H1 (cell line): ENCODE measurements at regions not wholly inside any gene's neighbourhood (a gene's known extent, or its start where the extent isn't known, plus 50 kb on each side); places are given as distances from the start of the nearest gene placed in this dataset.

Experiments
- CTCF ChIA-PET: fragments of 300-600 bp; sonication (Branson Sonifier 250); formaldehyde crosslinking; loops from one replicate; lab custom pipeline; 2021; ENCODE audit not compliant: partially characterized antibody; lab: Charles Lee
- POLR2A ChIA-PET: fragments of 300-600 bp; sonication (Branson Sonifier 250); formaldehyde crosslinking; loops from one replicate; lab custom pipeline; 2021; ENCODE audit warnings: inconsistent platforms; ENCODE audit not compliant: partially characterized antibody; lab: Charles Lee
- DNase-seq, 2 experiments: peaks; one replicate each; pipeline versions ENCODE4 v3.0.0 to v3.0.0-alpha.2; 2010 to 2022; ENCODE audit warnings: low spot score in 2 of 2, low read depth in 1 of 2, mixed read lengths in 1 of 2
- FAIRE-seq: peaks from 2 replicates; lab custom pipeline; 2011; peaks lifted over from hg19 to GRCh38; lab: Jason Lieb, UNC
- H2AFZ ChIP-seq: 2 replicates; pipeline ENCODE4 v1.8.1; 2012; ENCODE audit warnings: low read length, inconsistent platforms
- H2AK5ac ChIP-seq: 2 replicates; pipeline ENCODE4 v1.6.1; 2013; ENCODE audit warnings: low read depth, low read length
- H2BK120ac ChIP-seq: replicated peaks from 2 replicates; pipeline ENCODE3; 2013; ENCODE audit warnings: low read depth, low read length, inconsistent platforms
- H2BK12ac ChIP-seq: 2 replicates; pipeline ENCODE4 v1.6.1; 2013; ENCODE audit warnings: low read depth, low read length
- H2BK15ac ChIP-seq: 2 replicates; pipeline ENCODE4 v1.6.1; 2013; ENCODE audit warnings: low read length
- H2BK20ac ChIP-seq: 2 replicates; pipeline ENCODE4 v1.6.1; 2013; ENCODE audit warnings: low read length
- H2BK5ac ChIP-seq: 2 replicates; pipeline ENCODE4 v1.6.1; 2013; ENCODE audit warnings: low read depth, low read length
- H3K14ac ChIP-seq: 2 replicates; pipeline ENCODE4 v1.6.1; 2013; ENCODE audit warnings: inconsistent platforms; ENCODE audit not compliant: insufficient read length
- H3K18ac ChIP-seq: 2 replicates; pipeline ENCODE4 v1.6.1; 2013; ENCODE audit warnings: low read length; ENCODE audit errors: extremely low read depth
- H3K23ac ChIP-seq: 2 replicates; pipeline ENCODE4 v1.6.1; 2013; ENCODE audit warnings: inconsistent platforms; ENCODE audit not compliant: insufficient read length
- H3K23me2 ChIP-seq: 2 replicates; pipeline ENCODE4 v1.6.1; 2013; ENCODE audit warnings: low read depth, low read length
- H3K27ac ChIP-seq: 2 replicates; pipeline ENCODE4 v1.6.1; 2011; ENCODE audit warnings: low read depth, low read length, inconsistent platforms
- H3K27me3 ChIP-seq, 4 experiments: replicated peaks in 1 of 4; 1 replicate in 1 of 4; 2 replicates in 3 of 4; pipeline versions ENCODE4 v1.6.1 to v1.8.1; 2011 to 2013; ENCODE audit warnings: low read length in 3 of 4, mild to moderate bottlenecking in 3 of 4, inconsistent platforms in 2 of 4, mixed read lengths in 2 of 4, moderate library complexity in 1 of 4; ENCODE audit not compliant: control insufficient read depth in 3 of 4, insufficient read depth in 3 of 4; ENCODE audit errors: extremely low read depth in 1 of 4
- H3K36me3 ChIP-seq, 4 experiments: 2 replicates each; pipeline versions ENCODE4 v1.6.1 to v1.8.1; 2011 to 2013; ENCODE audit warnings: mild to moderate bottlenecking in 4 of 4, low read length in 3 of 4, moderate library complexity in 2 of 4, control low read depth in 1 of 4, inconsistent platforms in 1 of 4; ENCODE audit not compliant: insufficient read depth in 4 of 4, control insufficient read depth in 2 of 4
- H3K4ac ChIP-seq: replicated peaks from 2 replicates; pipeline ENCODE3; 2013; ENCODE audit warnings: low read length, low read depth, mixed read lengths, inconsistent platforms; ENCODE audit not compliant: insufficient read length
- H3K4me1 ChIP-seq, 4 experiments: replicated peaks in 1 of 4; 1 replicate in 1 of 4; 2 replicates in 3 of 4; pipeline versions ENCODE4 v1.6.1 to v1.8.1; 2011 to 2013; ENCODE audit warnings: low read length in 3 of 4, inconsistent platforms in 2 of 4, mixed read lengths in 1 of 4; ENCODE audit not compliant: insufficient read depth in 4 of 4, control insufficient read depth in 3 of 4
- H3K4me2 ChIP-seq, 2 experiments: 2 replicates each; pipeline versions ENCODE4 v1.6.1 to v1.8.1; 2011 to 2013; ENCODE audit warnings: low read depth in 2 of 2, low read length in 2 of 2, control low read depth in 1 of 2, inconsistent platforms in 1 of 2, mild to moderate bottlenecking in 1 of 2; ENCODE audit not compliant: insufficient read depth in 1 of 2
- H3K4me3 ChIP-seq, 4 experiments: fragments of 200-600, 300-600 bp in 1 of 4; sonication (generic), shearing (Covaris generic), sonication (Bioruptor Twin) in 1 of 4; 2 replicates each; pipeline versions ENCODE4 v1.5.1 to v1.8.1; 2011 to 2016; ENCODE audit warnings: low read length in 4 of 4, low read depth in 3 of 4, control low read depth in 2 of 4, inconsistent platforms in 2 of 4, mild to moderate bottlenecking in 2 of 4, mixed read lengths in 1 of 4, moderate library complexity in 1 of 4; ENCODE audit not compliant: insufficient read depth in 2 of 4; ENCODE audit errors: extremely low read depth in 1 of 4
- H3K56ac ChIP-seq: replicated peaks from 2 replicates; pipeline ENCODE3; 2013; ENCODE audit warnings: low read depth, mild to moderate bottlenecking, mixed read lengths, low read length, inconsistent platforms; ENCODE audit not compliant: insufficient read length
- H3K79me1 ChIP-seq: 2 replicates; pipeline ENCODE4 v1.6.1; 2013; ENCODE audit warnings: low read depth, low read length, control low read depth
- H3K79me2 ChIP-seq, 2 experiments: 2 replicates each; pipeline versions ENCODE4 v1.6.1 to v1.8.1; 2012 to 2013; ENCODE audit warnings: low read length in 2 of 2, mild to moderate bottlenecking in 2 of 2, inconsistent platforms in 1 of 2; ENCODE audit not compliant: insufficient read depth in 2 of 2, control insufficient read depth in 1 of 2
- H3K9ac ChIP-seq, 4 experiments: replicated peaks in 1 of 4; 1 replicate in 1 of 4; 2 replicates in 3 of 4; pipeline versions ENCODE4 v1.6.1 to v1.8.1; 2011 to 2013; ENCODE audit warnings: low read depth in 3 of 4, low read length in 3 of 4, control low read depth in 2 of 4, mild to moderate bottlenecking in 2 of 4, moderate library complexity in 2 of 4, inconsistent platforms in 1 of 4; ENCODE audit errors: extremely low read depth in 1 of 4
- H3K9me3 ChIP-seq, 2 experiments: 2 replicates each; pipeline versions ENCODE4 v1.6.1 to v1.8.1; 2012 to 2013; ENCODE audit warnings: mild to moderate bottlenecking in 2 of 2, moderate library complexity in 2 of 2, control low read depth in 1 of 2, inconsistent platforms in 1 of 2, low read depth in 1 of 2, low read length in 1 of 2, mixed read lengths in 1 of 2; ENCODE audit not compliant: insufficient read depth in 2 of 2
- H4K20me1 ChIP-seq, 2 experiments: replicated peaks in 1 of 2; 2 replicates each; pipeline versions ENCODE3 to v1.8.1; 2011 to 2013; ENCODE audit warnings: inconsistent platforms in 2 of 2, low read length in 2 of 2, mild to moderate bottlenecking in 1 of 2; ENCODE audit not compliant: insufficient read depth in 2 of 2, control insufficient read depth in 1 of 2
- H4K5ac ChIP-seq: 2 replicates; pipeline ENCODE4 v1.6.1; 2013; ENCODE audit warnings: low read length, low read depth, mixed read lengths, inconsistent platforms; ENCODE audit not compliant: insufficient read length
- H4K8ac ChIP-seq: 2 replicates; pipeline ENCODE4 v1.8.0; 2013; ENCODE audit warnings: mild to moderate bottlenecking, moderate library complexity, low read length, inconsistent platforms; ENCODE audit not compliant: insufficient read depth; ENCODE audit errors: extremely low read depth
- H4K91ac ChIP-seq: replicated peaks from 2 replicates; pipeline ENCODE3; 2013; ENCODE audit warnings: low read length, mixed read lengths, inconsistent platforms; ENCODE audit not compliant: insufficient read length
- KDM4A ChIP-seq: IDR thresholded peaks from one replicate; pipeline ENCODE4 v1.7.1; 2012; ENCODE audit warnings: low read depth, mild to moderate bottlenecking, moderate library complexity, low read length, inconsistent platforms; ENCODE audit not compliant: severe bottlenecking
- WGBS, 2 experiments: shearing (Covaris generic) in 1 of 2; methylation state at CpG; one replicate each; pipeline versions ENCODE4 v1.1.6 to v1.1.7; 2013 to 2015; ENCODE audit warnings: low lambda C conversion rate in 2 of 2, mixed read lengths in 2 of 2, inconsistent platforms in 1 of 2, low coverage in 1 of 2, missing lambda C conversion rate in 1 of 2; ENCODE audit not compliant: insufficient replicate concordance in 2 of 2, insufficient coverage in 1 of 2, insufficient read length in 1 of 2; ENCODE audit errors: extremely low coverage in 1 of 2, missing lambda C conversion rate in 1 of 2; 5-methylcytosine and 5-hydroxymethylcytosine counted together

DNA sequence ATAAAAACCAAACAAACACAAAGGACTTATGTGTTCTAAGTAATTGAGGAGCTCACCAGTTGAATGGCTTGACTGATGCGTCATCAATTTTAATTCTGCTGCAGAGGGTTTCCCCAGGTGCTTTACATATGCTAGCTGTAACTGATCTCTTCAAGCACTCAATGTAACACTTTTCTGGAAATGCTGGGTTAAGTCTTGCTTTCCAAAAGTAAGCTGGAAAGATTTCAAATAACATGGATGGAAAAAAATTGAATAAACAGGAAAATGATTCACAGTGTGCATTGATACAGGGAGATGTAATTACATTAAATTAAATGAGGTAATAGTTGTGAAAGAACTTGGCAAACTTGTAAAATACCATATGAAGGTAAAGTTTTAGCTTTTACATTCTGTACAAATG is 186.7 kb upstream of the WDFY3 start:
- Histone ChIP-seq H2BK5ac (no peak overlapping the region), H3K9ac (no peak overlapping the region), H3K27ac (no peak overlapping the region), H3K79me2 (no peaks in the 10 kb centered on the region), H3K14ac (no peak overlapping the region), H4K91ac (no peak overlapping the region), H2BK12ac (no peak overlapping the region), H3K23ac (no peak overlapping the region), H2AFZ (no peak overlapping the region), H3K27me3 (no peaks in the 10 kb centered on the region), H3K23me2 (no peaks in the 10 kb centered on the region), H4K5ac (no peak overlapping the region), H2BK20ac (no peak overlapping the region), H2AK5ac (no peak overlapping the region), H4K8ac (no peak overlapping the region), H3K36me3 (no peaks in the 10 kb centered on the region), H2BK120ac (no peak overlapping the region), H2BK15ac (no peak overlapping the region), H3K9me3 (no peaks in the 10 kb centered on the region), H4K20me1 (no peaks in the 10 kb centered on the region), H3K4me1 (no peaks in the 10 kb centered on the region), H3K56ac (no peak overlapping the region), H3K79me1 (no peaks in the 10 kb centered on the region), H3K4ac (no peak overlapping the region), H3K4me2 (no peak overlapping the region), H3K4me3 (no peak overlapping the region), H3K18ac (no peak overlapping the region)
- ChIA-PET CTCF (interaction anchor here (0.6 to 1.9 kb wide), 5 partner anchors 10 to 596 kb away, joined by 3 to 10 read pairs (median 4); no protein-coding TSS in a partner anchor), POLR2A (no interaction called here)
- DNase-seq, result no peak
- 100% methylated on average over 1 of the region's 1 CpG; no CpG with 5 or more reads in 1 of the 2 experiments for WGBS, 2 experiments
- no peak for FAIRE-seq
- no peak for TF ChIP-seq KDM4A
